ENCODE measurements at regions not wholly inside any gene's neighbourhood (a gene's known extent, or its start where the extent isn't known, plus 50 kb on each side); places are given as distances from the start of the nearest gene placed in this dataset.

- intact Hi-C loops (cut with DNase I; ENCODE audit: low total_unique reads): no loop called here
- H3K36me3 ChIP-seq: no peaks in the 10 kb centered on the region
- no peaks in the 10 kb centered on the region for H3K4me1 ChIP-seq
- H3K27ac ChIP-seq: no peak overlapping the region
- no peak overlapping the region for H3K4me3 ChIP-seq
- H3K9me3 ChIP-seq: no peaks in the 10 kb centered on the region
- no peaks in the 10 kb centered on the region for H3K27me3 ChIP-seq
- no peak for DNase-seq
- no peak for TF ChIP-seq CTCF (IDR thresholded peaks at IDR 0.05)
These were observed 53.9 kb upstream of the ALOX12 start for GRCh38 chr17:6941989-6942388.

DNA sequence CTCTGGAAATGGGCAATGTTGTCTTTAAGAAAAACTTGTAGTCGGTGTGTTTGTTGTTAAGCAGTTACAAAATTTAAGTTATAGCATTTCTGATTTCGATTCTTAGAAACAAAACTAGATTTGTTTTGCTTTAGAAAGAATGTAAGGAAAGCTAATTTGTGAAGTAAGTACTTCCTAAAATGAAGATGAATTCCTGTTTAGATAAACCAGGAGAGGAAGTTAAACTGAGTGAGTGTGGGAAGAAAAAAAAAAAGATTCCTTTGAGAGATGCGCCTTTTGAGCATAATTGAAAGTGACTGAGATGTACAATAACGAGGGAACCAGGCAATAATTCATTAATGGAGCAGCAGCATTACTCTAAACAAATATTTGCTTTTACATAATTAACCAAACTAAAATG lies 52.4 kb upstream of the ALOX12 start:
- no peaks in the 10 kb centered on the region for H3K4me1 ChIP-seq
- intact Hi-C loops (cut with DNase I; ENCODE audit: low total_unique reads): no loop called here
- no peak overlapping the region for H3K4me3 ChIP-seq
- H3K27ac ChIP-seq: no peak overlapping the region
- no peaks in the 10 kb centered on the region for H3K9me3 ChIP-seq
- TF ChIP-seq CTCF (IDR thresholded peaks at IDR 0.05): no peak
- no peaks in the 10 kb centered on the region for H3K36me3 ChIP-seq
- no peak for DNase-seq
- no peaks in the 10 kb centered on the region for H3K27me3 ChIP-seq

All from tibial artery (tissue), 4 donors.